Spleen (tissue), 11 donors: ENCODE measurements at regions not wholly inside any gene's neighbourhood (a gene's known extent, or its start where the extent isn't known, plus 50 kb on each side); places are given as distances from the start of the nearest gene placed in this dataset.

Experiments
- DNase-seq: peaks from one replicate; pipeline ENCODE4 v3.0.0-alpha.2; 2020
- H3K27ac ChIP-seq, 8 donors: fragments of 200-600 bp; sonication (generic) in 7 of 8; 1 replicate in 4 of 8; 2 replicates in 4 of 8; pipeline versions ENCODE4 v1.5.0 to v1.8.0; 2016 to 2021; ENCODE audit warnings: inconsistent platforms in 4 of 8, mild to moderate bottlenecking in 4 of 8, moderate library complexity in 1 of 8
- H3K27me3 ChIP-seq, 7 donors: fragments of 200-600 bp; sonication (generic) in 6 of 7; replicated peaks in 1 of 7; 1 replicate in 4 of 7; 2 replicates in 3 of 7; pipeline versions ENCODE4 v1.5.0 to v1.8.0; 2016 to 2021; ENCODE audit warnings: inconsistent platforms in 3 of 7, mild to moderate bottlenecking in 1 of 7
- H3K36me3 ChIP-seq, 6 donors: fragments of 200-600 bp; sonication (generic) in 5 of 6; 1 replicate in 4 of 6; 2 replicates in 2 of 6; pipeline versions ENCODE4 v1.5.0 to v1.8.0; 2016 to 2021; ENCODE audit warnings: inconsistent platforms in 2 of 6
- H3K4me1 ChIP-seq, 6 donors: fragments of 200-600 bp; sonication (generic) in 5 of 6; 1 replicate in 3 of 6; 2 replicates in 3 of 6; pipeline versions ENCODE4 v1.5.0 to v1.8.0; 2016 to 2021; ENCODE audit warnings: inconsistent platforms in 3 of 6
- H3K4me3 ChIP-seq, 8 donors: fragments of 200-600 bp; sonication (generic) in 7 of 8; 1 replicate in 4 of 8; 2 replicates in 4 of 8; pipeline versions ENCODE4 v1.5.0 to v1.8.0; 2016 to 2021; ENCODE audit warnings: inconsistent platforms in 4 of 8, mild to moderate bottlenecking in 4 of 8, moderate library complexity in 2 of 8
- H3K9me3 ChIP-seq, 8 donors: fragments of 200-600 bp; sonication (generic) in 7 of 8; 1 replicate in 4 of 8; 2 replicates in 4 of 8; pipeline versions ENCODE4 v1.5.0 to v1.8.0; 2016 to 2021; ENCODE audit warnings: inconsistent platforms in 4 of 8
- CTCF ChIP-seq, 11 experiments: fragments of 200-600 bp in 7 of 11; fragments of 450-650 bp in 4 of 11; sonication (generic) in 4 of 11; IDR thresholded peaks in 8 of 11; conservative IDR thresholded peaks in 3 of 11; 1 replicate in 7 of 11; 2 replicates in 4 of 11; pipeline versions ENCODE4 v1.4.0 to v1.8.0; 2016 to 2021; ENCODE audit warnings: antibody characterized with exemption in 11 of 11, inconsistent platforms in 4 of 11, mild to moderate bottlenecking in 1 of 11
- POLR2A ChIP-seq, 3 donors: fragments of 450-650 bp; IDR thresholded peaks; one replicate each; pipeline ENCODE4 v1.5.1; 2017; ENCODE audit warnings: antibody characterized with exemption in 3 of 3, mild to moderate bottlenecking in 1 of 3
- POLR2AphosphoS5 ChIP-seq, 3 donors: sonication (generic); formaldehyde crosslinking; IDR thresholded peaks; one replicate each; pipeline ENCODE4 v1.5.1; 2017; ENCODE audit warnings: antibody characterized with exemption in 3 of 3
- WGBS, 5 donors: extraction: QIAGEN DNeasy Blood & Tissue Kit in 3 of 5; methylation state at CpG; one replicate each; pipeline versions ENCODE4 v1.1.5 to v1.1.7; 2013 to 2018; 5-methylcytosine and 5-hydroxymethylcytosine counted together
- intact Hi-C: fragments of 100-400 bp; cut with DNase I; formaldehyde crosslinking; loops from one replicate; pipeline ENCODE4 v1.15.0; 2023; ENCODE audit warnings: low total_unique reads
- donor health status: healthy with polysubstance abuse.
- donor health status: DM: no; HTN: no; CAD: no; lungs with moderate emphysema.
- donor health status: DM: no; HTN: no; CAD: no.
- donor health status: Bipolar disorder and iron deficiency.
- donor health status: healthy.
- donor health status: DM: no; HTN: no; CAD: no.
- donor health status: DM: yes; HTN: yes; CAD: no.

GRCh38 chr2:120650022-120650644 is 85.5 kb upstream of the GLI2 start:
- Histone ChIP-seq H3K36me3 (no peaks in the 10 kb centered on the region), H3K27ac (no peak overlapping the region), H3K27me3 (peaks cover 0 to 36% (median 15%) of the 10 kb centered on the region in 7 donors), H3K4me3 (no peak overlapping the region), H3K9me3 (peaks cover 4 to 41% (median 29%) of the 10 kb centered on the region in 8 donors), H3K4me1 (no peaks in the 10 kb centered on the region)
- 88 to 94% (median 92%) methylated on average over 1 of the region's 1 CpG for WGBS, 5 donors
- TF ChIP-seq POLR2A (IDR thresholded peaks at IDR 0.05) (no peak), POLR2AphosphoS5 (IDR thresholded peaks at IDR 0.05) (no peak), CTCF (IDR thresholded peaks at IDR 0.05 in 8 of 11, conservative IDR thresholded peaks at IDR 0.05 in 3 of 11) (no peak)
- DNase-seq = no peak
- intact Hi-C loops = no loop called here

- peaks cover 4 to 41% (median 29%) of the 10 kb centered on the region in 8 donors for H3K9me3 ChIP-seq
- H3K27ac ChIP-seq = no peak overlapping the region
- peaks cover 0 to 53% (median 15%) of the 10 kb centered on the region in 7 donors for H3K27me3 ChIP-seq
- H3K36me3 ChIP-seq = no peaks in the 10 kb centered on the region
- no peak for TF ChIP-seq POLR2AphosphoS5 (IDR thresholded peaks at IDR 0.05)
- no peak for TF ChIP-seq POLR2A (IDR thresholded peaks at IDR 0.05)
- no peak for TF ChIP-seq CTCF (IDR thresholded peaks at IDR 0.05 in 8 of 11, conservative IDR thresholded peaks at IDR 0.05 in 3 of 11)
- H3K4me3 ChIP-seq = no peak overlapping the region
- intact Hi-C loops = no loop called here
- DNase-seq = no peak
- H3K4me1 ChIP-seq = no peaks in the 10 kb centered on the region
These were observed 83.8 kb upstream of the GLI2 start for GRCh38 chr2:120651818-120652217.

- Histone ChIP-seq H3K27ac (no peak overlapping the region), H3K4me1 (no peaks in the 10 kb centered on the region), H3K9me3 (peaks cover 4 to 41% (median 29%) of the 10 kb centered on the region in 8 donors), H3K36me3 (no peaks in the 10 kb centered on the region), H3K27me3 (peaks cover 0 to 51% (median 15%) of the 10 kb centered on the region in 7 donors), H3K4me3 (no peak overlapping the region)
- intact Hi-C loops = no loop called here
- DNase-seq = no peak
- TF ChIP-seq CTCF (IDR thresholded peaks at IDR 0.05 in 8 of 11, conservative IDR thresholded peaks at IDR 0.05 in 3 of 11) (no peak), POLR2A (IDR thresholded peaks at IDR 0.05) (no peak), POLR2AphosphoS5 (IDR thresholded peaks at IDR 0.05) (no peak)
- WGBS, 5 donors = 71 to 92% (median 85%) methylated on average over 2 of the region's 2 CpGs
These were observed 82.6 kb upstream of the GLI2 start for GRCh38 chr2:120653046-120653445.

- DNase-seq = no peak
- no peaks in the 10 kb centered on the region for H3K4me1 ChIP-seq
- no peak for TF ChIP-seq POLR2A (IDR thresholded peaks at IDR 0.05)
- TF ChIP-seq POLR2AphosphoS5 (IDR thresholded peaks at IDR 0.05) = no peak
- no peak for TF ChIP-seq CTCF (IDR thresholded peaks at IDR 0.05 in 8 of 11, conservative IDR thresholded peaks at IDR 0.05 in 3 of 11)
- no peaks in the 10 kb centered on the region for H3K36me3 ChIP-seq
- 79 to 88% (median 85%) methylated on average over 8 to 13 of the region's 13 CpGs for WGBS, 5 donors
- no peak overlapping the region for H3K4me3 ChIP-seq
- peaks cover 0 to 48% (median 15%) of the 10 kb centered on the region in 7 donors for H3K27me3 ChIP-seq
- intact Hi-C loops = no loop called here
- H3K27ac ChIP-seq = no peak overlapping the region
- H3K9me3 ChIP-seq = peaks cover 4 to 41% (median 29%) of the 10 kb centered on the region in 8 donors
These were observed 81.8 kb upstream of the GLI2 start for GRCh38 chr2:120653871-120654270.
